NCI-H510A (cell line): ENCODE measurements at regions not wholly inside any gene's neighbourhood (a gene's known extent, or its start where the extent isn't known, plus 50 kb on each side); places are given as distances from the start of the nearest gene placed in this dataset.

Experiments used
- DNase-seq: peaks from one replicate; lab custom pipeline; 2025; lab: John Stamatoyannopoulos, UW

DNA sequence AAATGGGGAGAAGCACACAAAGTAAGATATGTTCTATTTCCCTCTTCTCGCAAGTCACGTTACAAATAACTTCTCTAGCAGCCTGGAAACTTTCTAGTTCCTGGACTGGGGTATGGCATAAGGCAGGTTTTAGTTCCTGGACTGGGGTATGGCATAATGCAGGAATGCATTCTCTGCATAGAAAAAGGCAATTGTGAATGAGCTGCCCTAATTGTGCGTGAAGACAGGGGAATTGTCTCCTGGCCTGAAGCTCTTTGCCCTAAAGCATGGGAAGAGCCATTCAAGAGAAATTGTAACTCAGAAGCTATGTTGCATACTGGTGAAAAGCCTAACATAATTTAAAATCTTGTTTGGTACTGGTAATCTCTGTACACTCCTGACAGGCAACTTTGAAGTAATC is 54.3 kb upstream of the CBLB start:
- DNase-seq, result no peak

- DNase-seq, result no peak
Observed at GRCh38 chr3:105927741-105928140, 58.9 kb upstream of the CBLB start.

DNA sequence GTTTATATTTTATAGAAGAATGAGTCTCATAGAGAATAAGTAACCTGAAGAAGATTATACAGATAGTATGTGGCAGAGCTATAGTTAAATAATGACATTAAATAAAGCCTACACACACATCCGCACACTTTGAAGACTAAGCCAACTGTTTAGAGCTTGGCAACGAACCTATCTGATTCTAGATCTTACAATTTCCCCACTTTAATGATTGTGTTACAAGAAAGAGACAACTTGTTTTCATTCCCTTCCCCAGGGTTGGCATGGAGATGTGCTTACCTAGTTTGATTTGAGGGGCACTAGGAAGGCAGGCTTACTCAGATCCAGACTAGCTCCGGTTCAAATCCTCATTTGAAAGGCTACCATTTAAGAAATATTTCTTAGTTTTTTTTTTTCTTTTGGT is 61.9 kb upstream of the CBLB start:
- no peak for DNase-seq

DNA sequence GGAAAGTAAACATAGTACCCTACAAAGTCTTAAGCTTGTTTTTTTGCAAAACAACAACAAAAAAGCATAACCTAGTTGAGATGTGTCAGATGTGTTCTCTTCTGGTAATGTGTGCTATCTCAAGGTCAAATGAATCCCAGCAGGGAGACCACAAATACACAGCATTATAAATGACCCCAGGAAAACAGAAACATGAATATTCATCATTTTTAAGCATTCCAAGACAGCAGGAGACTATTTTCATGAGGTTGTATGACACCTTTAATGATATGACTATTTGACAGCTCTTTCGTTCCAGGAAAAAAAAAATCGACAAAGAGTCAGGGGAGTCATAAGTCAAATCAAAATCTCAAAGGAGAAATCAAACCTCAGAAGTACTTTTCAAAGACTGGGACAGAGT is 62.7 kb upstream of the CBLB start:
- DNase-seq, result no peak

GRCh38 chr3:105933871-105934270 is 65.1 kb upstream of the CBLB start:
- DNase-seq, result no peak

DNA sequence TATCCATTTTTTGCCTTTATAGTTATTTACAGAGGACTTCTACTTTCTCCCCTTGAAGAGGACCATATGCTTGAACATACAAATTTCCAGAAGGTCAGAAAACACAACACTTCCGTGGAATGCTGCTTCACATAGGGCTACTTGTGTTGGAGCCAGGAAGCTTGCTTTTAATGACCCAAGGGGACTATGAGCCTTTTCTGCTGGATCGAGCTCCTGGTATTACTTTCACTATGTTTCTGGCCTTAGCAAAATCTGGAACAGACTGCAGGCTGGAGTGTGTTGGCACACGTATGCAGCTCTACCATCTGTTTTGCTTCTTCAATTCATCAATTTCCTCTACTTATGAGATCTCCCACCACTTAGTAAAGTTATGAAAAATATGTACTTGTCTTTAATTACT is 69.3 kb upstream of the CBLB start:
- DNase-seq, result no peak

GRCh38 chr3:105938806-105939205 is 70.0 kb upstream of the CBLB start:
- DNase-seq, result no peak

DNA sequence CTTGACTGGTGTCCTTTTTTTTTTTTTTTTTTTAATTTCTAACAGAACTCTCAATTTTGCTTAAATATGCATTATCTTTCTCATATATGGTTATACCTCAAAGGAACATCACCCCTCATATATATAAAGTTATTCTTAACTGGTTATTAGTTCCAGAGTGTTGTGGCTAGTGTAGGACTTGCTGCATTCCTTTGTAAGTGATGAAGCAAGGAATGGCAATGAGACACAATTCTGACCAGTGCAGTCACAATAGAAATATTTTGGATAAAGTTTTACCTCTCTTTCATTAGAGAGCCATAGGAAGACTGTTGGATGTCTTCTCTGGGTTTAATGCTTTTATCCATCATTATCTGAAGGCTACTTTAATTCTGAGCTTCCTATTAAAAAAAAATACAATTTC is 75.5 kb upstream of the CBLB start:
- no peak for DNase-seq

- DNase-seq, result no peak
Observed at GRCh38 chr3:105944721-105945120, 75.9 kb upstream of the CBLB start.

DNA sequence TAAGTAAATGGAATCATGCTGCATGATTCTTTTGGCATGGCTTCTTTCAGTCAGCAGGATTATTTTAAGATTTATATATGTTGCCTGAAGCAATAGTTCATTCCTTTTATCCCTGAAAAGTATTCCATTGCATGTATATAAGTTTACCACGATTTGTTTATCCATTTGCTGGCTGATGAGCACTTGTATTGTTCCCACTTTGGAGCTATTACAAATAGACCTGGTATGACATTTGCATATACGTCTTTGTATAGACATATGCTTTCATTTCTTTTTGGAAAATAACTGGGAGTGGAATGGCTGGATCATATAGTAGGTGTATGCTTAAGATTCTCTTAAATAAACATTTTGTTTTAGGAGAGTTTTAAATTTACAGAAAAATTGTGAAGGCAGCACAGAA is 79.3 kb upstream of the CBLB start:
- DNase-seq, result no peak

DNA sequence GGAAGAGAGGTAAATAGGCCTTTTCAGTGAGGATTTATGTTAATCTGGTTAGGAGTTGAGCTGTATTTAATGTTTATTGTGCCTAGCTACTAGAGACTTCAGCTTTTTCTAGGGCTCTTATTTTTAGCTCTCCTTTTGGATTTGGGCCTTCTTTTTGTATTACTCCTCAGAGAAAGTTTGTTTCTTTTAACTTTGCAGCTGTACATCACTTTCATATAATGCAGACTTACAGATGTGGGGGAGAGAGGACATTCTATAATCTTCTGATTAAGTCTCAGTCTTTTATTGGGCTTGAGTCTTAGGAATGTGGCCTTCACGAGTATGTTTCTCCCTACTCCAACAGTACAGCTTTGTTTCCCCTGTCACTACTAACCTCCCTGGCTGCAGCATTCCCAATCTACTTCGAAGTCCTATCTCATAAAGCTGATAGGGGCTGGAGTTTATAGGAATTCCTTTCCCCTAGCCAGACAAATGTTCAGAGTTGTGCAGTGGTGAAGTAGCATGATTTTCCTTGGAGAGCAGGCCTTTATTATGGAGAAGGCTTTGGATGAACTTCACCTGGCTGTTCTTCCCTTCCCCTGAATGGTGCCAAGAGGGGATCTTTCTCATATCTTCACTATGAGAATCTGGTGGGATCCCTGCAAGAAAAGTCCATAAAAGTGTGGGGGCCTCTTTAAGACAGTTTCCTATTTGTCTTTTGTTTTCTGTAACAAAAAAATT is 82.2 kb upstream of the CBLB start:
- DNase-seq, result no peak

GRCh38 chr3:105953831-105954230 is 85.0 kb upstream of the CBLB start:
- DNase-seq, result no peak

GRCh38 chr3:105956306-105956705 is 87.5 kb upstream of the CBLB start:
- DNase-seq, result no peak

- no peak for DNase-seq
Observed at GRCh38 chr3:105957722-105958121, 88.9 kb upstream of the CBLB start.

GRCh38 chr3:105958237-105959000 is 89.6 kb upstream of the CBLB start:
- no peak for DNase-seq

- no peak for DNase-seq
Observed at GRCh38 chr3:105959851-105960250, 91.0 kb upstream of the CBLB start.

DNA sequence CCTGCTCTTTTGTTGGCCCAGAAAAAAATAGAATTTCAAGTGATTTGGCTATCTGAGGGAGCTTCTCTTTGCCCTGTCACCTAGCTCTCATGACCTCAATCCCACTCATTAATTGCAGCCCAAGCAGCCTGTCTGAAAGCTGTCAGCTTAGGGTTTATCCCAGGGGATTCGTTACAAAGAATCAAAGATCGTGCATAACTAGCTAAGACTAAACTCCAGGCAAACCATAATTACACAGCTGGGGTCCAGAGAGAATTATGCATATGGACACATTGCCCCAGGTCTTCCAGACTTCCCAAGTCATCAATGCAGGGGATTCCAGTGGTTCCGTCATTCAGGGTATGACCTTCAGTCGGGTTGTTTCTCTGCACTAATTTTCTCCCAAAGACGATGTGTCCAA is 91.6 kb upstream of the CBLB start:
- no peak for DNase-seq

GRCh38 chr3:105963161-105963560 is 94.3 kb upstream of the CBLB start:
- DNase-seq, result no peak

DNA sequence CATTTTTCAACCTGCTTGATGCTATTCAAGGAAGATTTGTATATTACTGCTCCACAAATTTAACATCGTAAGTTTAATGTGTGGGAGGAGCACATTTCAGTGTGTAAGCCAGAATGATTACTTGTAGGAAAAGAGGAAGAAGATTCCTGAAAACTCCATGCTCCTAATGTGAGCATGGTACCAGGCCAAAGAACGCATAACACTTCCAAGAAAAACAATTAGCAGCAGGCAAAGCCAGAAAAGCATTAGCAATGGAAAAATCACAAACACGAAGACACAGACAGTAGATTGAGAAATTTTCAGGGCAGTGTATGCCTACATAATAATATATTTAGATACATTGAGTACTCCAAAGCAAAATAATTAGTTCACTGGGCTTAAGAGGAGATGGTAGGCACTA is 96.6 kb upstream of the CBLB start:
- no peak for DNase-seq

- DNase-seq, result no peak
Observed at GRCh38 chr3:105967117-105967516, 98.3 kb upstream of the CBLB start.

DNA sequence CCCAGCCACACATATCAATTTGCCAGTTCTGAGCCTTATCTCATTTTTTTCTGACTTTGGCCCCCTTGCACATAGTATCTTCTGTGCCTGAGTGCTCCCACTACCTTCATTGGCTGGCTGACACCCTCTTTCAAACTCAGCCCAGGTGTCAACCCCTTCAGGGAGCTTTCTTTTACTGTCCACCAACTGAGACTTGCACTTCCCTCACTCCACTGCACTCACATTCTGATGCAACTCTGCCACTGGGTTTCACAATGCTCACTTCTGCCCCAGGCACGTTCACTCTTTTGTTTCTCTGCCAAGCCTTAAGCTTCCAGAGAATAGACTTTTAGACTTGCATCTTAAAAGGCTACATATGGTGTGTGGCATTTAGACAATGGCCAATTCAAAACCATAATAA is 101.5 kb upstream of the CBLB start:
- DNase-seq, result no peak

DNA sequence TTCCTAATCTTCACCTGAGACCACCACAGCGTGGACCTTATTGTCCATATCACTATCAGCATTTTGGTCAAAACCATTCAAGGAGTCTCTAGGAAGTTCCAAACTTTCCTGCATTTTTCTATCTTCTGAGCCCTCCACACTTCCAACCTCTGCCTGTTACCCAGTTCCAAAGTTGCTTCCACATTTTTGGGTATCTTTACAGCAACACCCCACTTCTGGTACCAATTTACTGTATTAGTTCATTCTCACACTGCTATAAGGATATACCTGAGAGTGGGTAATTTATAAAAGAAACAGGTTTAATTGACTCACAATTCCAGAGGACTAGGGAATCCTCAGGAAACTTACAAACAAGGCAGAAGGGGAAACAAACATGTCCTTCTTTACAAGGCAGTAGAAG is 103.3 kb upstream of the CBLB start:
- no peak for DNase-seq

DNA sequence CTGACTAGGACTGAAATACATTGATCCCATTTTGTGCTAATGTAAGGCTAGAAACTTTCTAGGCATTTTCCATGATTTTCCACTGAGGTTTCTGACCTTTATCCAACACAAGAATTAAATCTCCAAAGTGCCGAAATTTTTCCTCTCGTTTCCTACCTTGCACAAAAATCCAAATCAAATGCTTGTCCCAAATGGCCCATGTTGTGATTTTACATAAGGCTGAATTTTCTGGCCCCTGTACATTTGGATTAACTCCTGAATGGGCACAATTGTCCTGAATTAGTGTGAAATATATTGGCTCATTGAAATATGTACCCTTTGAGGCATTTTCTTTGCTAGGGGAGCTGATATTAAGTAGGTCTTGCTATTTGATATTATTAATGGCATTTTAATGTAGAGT is 105.6 kb upstream of the CBLB start:
- no peak for DNase-seq

DNA sequence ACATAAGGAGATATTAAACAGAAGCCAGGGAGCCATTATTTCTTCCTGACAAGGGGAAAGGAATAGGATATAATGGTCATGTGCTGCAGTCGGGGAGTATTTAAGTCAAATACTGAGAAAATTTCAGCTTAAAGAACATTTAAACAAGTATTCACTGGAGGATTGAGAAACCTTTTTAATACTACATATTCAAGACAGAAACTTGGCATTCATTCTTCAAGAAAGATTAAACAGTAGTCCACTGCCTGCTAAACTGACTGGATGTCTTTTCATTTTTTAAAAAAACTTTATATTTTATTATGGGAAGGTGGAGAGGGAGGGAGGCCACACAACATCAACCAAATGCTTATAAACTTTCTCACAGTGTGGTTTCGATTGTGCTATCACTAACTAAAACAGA is 107.4 kb upstream of the CBLB start:
- DNase-seq, result no peak
